CD4-positive, alpha-beta T cell (primary cell): ENCODE measurements at regions not wholly inside any gene's neighbourhood (a gene's known extent, or its start where the extent isn't known, plus 50 kb on each side); places are given as distances from the start of the nearest gene placed in this dataset.

ENCODE experiments used
- ATAC-seq: fragments of 200-7000 bp; cut with Tn5 transposase; one replicate; pipeline ENCODE4 v1.10.0; 2022; ENCODE audit warnings: mild to moderate bottlenecking; ENCODE audit not compliant: poor library complexity
- CTCF ChIA-PET: fragments of 350-600 bp; sonication (Branson Sonifier 250); formaldehyde crosslinking; loops from one replicate; lab custom pipeline; 2021; ENCODE audit warnings: antibody characterized with exemption, inconsistent platforms; lab: Charles Lee
- POLR2A ChIA-PET: fragments of 350-600 bp; sonication (Branson Sonifier 250); formaldehyde crosslinking; loops from one replicate; lab custom pipeline; 2021; ENCODE audit warnings: antibody characterized with exemption, inconsistent platforms; lab: Charles Lee
- DNase-seq, 14 experiments: peaks; one replicate each; pipeline ENCODE4 v3.0.0-alpha.2; 2013 to 2020; ENCODE audit warnings: mixed read lengths in 2 of 14
- H3K27ac ChIP-seq, 2 donors: one replicate each; pipeline versions ENCODE4 v1.5.1 to v1.7.0; 2013; ENCODE audit warnings: low read length in 2 of 2, low read depth in 1 of 2, mild to moderate bottlenecking in 1 of 2
- H3K27me3 ChIP-seq, 2 experiments: 1 replicate in 1 of 2; 2 replicates in 1 of 2; pipeline versions ENCODE4 v1.6.1 to v1.7.0; 2013; ENCODE audit warnings: low read length in 2 of 2, control low read depth in 1 of 2, mild to moderate bottlenecking in 1 of 2, moderate library complexity in 1 of 2; ENCODE audit not compliant: insufficient read depth in 2 of 2, control insufficient read depth in 1 of 2
- H3K36me3 ChIP-seq: one replicate; pipeline ENCODE4 v1.6.1; 2013; ENCODE audit warnings: low read length, control low read depth; ENCODE audit not compliant: insufficient read depth
- H3K4me1 ChIP-seq: one replicate; pipeline ENCODE4 v1.6.1; 2013; ENCODE audit warnings: low read length, control low read depth; ENCODE audit not compliant: insufficient read depth
- H3K4me3 ChIP-seq: one replicate; pipeline ENCODE4 v1.5.1; 2013; ENCODE audit warnings: mild to moderate bottlenecking, low read length, moderate library complexity
- H3K9me3 ChIP-seq, 2 experiments: 1 replicate in 1 of 2; 2 replicates in 1 of 2; pipeline versions ENCODE4 v1.6.1 to v1.7.0; 2013; ENCODE audit warnings: low read length in 2 of 2, mild to moderate bottlenecking in 2 of 2, control low read depth in 1 of 2, moderate library complexity in 1 of 2; ENCODE audit not compliant: control insufficient read depth in 1 of 2, insufficient read depth in 1 of 2
- H3K27ac Mint-ChIP-seq: one replicate; pipeline ENCODE4 v1.8.0; 2020; ENCODE audit warnings: mixed read lengths
- H3K27me3 Mint-ChIP-seq: one replicate; pipeline ENCODE4 v1.8.0; 2021; ENCODE audit warnings: mixed read lengths
- H3K36me3 Mint-ChIP-seq: one replicate; pipeline ENCODE4 v1.8.0; 2021; ENCODE audit warnings: low read depth, mixed read lengths
- H3K4me1 Mint-ChIP-seq: one replicate; pipeline ENCODE4 v1.8.0; 2021; ENCODE audit warnings: low read depth, mixed read lengths
- H3K4me3 Mint-ChIP-seq: one replicate; pipeline ENCODE4 v1.8.0; 2020; ENCODE audit warnings: mild to moderate bottlenecking, mixed read lengths
- H3K9me3 Mint-ChIP-seq: one replicate; pipeline ENCODE4 v1.8.0; 2020; ENCODE audit warnings: mixed read lengths
- CTCF ChIP-seq: fragments of 200-600 bp; IDR thresholded peaks from one replicate; pipeline ENCODE4 v1.8.0; 2022; ENCODE audit warnings: antibody characterized with exemption, mild to moderate bottlenecking
- intact Hi-C, 2 experiments: fragments of 100-400 bp; cut with DNase I in 1 of 2; cut with micrococcal nuclease in 1 of 2; formaldehyde crosslinking; loops; one replicate each; pipeline versions ENCODE4 v1.15.1 to v1.9.0; 2023 to 2025; cut with DNase I, micrococcal nuclease

GRCh38 chr10:83667594-83667993 is 471.7 kb upstream of the GHITM start:
- TF ChIP-seq CTCF: no peak
- H3K36me3 Mint-ChIP-seq: no peaks in the 10 kb centered on the region
- H3K9me3 ChIP-seq: no peaks in the 10 kb centered on the region
- no peaks in the 10 kb centered on the region for H3K4me1 ChIP-seq
- no peaks in the 10 kb centered on the region for H3K36me3 ChIP-seq
- H3K4me3 ChIP-seq: no peak overlapping the region
- H3K27ac ChIP-seq: no peak overlapping the region
- H3K27me3 Mint-ChIP-seq: no peaks in the 10 kb centered on the region
- CTCF ChIA-PET: no interaction called here
- no peaks in the 10 kb centered on the region for H3K4me1 Mint-ChIP-seq
- H3K9me3 Mint-ChIP-seq: peaks cover 6% of the 10 kb centered on the region
- no peak overlapping the region for H3K27ac Mint-ChIP-seq
- POLR2A ChIA-PET: no interaction called here
- ATAC-seq (no peak), DNase-seq (no peak)
- no peaks in the 10 kb centered on the region for H3K27me3 ChIP-seq
- H3K4me3 Mint-ChIP-seq: no peak overlapping the region
- intact Hi-C loops: no loop called here

GRCh38 chr10:83673316-83673715 is 466.0 kb upstream of the GHITM start:
- Histone ChIP-seq H3K36me3 (no peaks in the 10 kb centered on the region), H3K9me3 (no peaks in the 10 kb centered on the region), H3K27me3 (no peaks in the 10 kb centered on the region), H3K4me3 (no peak overlapping the region), H3K27ac (no peak overlapping the region), H3K4me1 (no peaks in the 10 kb centered on the region)
- ChIA-PET POLR2A (no interaction called here), CTCF (no interaction called here)
- H3K9me3 Mint-ChIP-seq: peaks cover 3% of the 10 kb centered on the region
- ATAC-seq (no peak), DNase-seq (no peak)
- no peak for TF ChIP-seq CTCF
- H3K4me3 Mint-ChIP-seq: no peak overlapping the region
- no peaks in the 10 kb centered on the region for H3K36me3 Mint-ChIP-seq
- intact Hi-C loops: no loop called here
- H3K27ac Mint-ChIP-seq: no peak overlapping the region
- no peaks in the 10 kb centered on the region for H3K27me3 Mint-ChIP-seq
- H3K4me1 Mint-ChIP-seq: no peaks in the 10 kb centered on the region

- Histone ChIP-seq H3K27me3 (no peaks in the 10 kb centered on the region), H3K9me3 (no peaks in the 10 kb centered on the region), H3K4me3 (no peak overlapping the region), H3K36me3 (no peaks in the 10 kb centered on the region), H3K4me1 (no peaks in the 10 kb centered on the region), H3K27ac (no peak overlapping the region)
- DNase-seq: no peak
- H3K4me1 Mint-ChIP-seq: peaks cover 20% of the 10 kb centered on the region
- no peaks in the 10 kb centered on the region for H3K9me3 Mint-ChIP-seq
- ChIA-PET POLR2A (no interaction called here), CTCF (no interaction called here)
- TF ChIP-seq CTCF: no peak
- H3K27me3 Mint-ChIP-seq: no peaks in the 10 kb centered on the region
- intact Hi-C loops: no loop called here
- H3K36me3 Mint-ChIP-seq: no peaks in the 10 kb centered on the region
- no peak overlapping the region for H3K27ac Mint-ChIP-seq
- no peak overlapping the region for H3K4me3 Mint-ChIP-seq
- ATAC-seq: no peak
These were observed 461.5 kb upstream of the GHITM start for GRCh38 chr10:83677795-83678194.
